ENCODE measurements at regions not wholly inside any gene's neighbourhood (a gene's known extent, or its start where the extent isn't known, plus 50 kb on each side); places are given as distances from the start of the nearest gene placed in this dataset.

- no peak for TF ChIP-seq CTCF (IDR thresholded peaks at IDR 0.05; ENCODE audit: low read length, missing control alignments)
- no peak for DNase-seq (ENCODE audit: low read depth)
- no peak overlapping the region for H3K4me3 ChIP-seq (replicated peaks; ENCODE audit: low read depth, low read length)
These were observed 311.0 kb downstream of the GABRB2 start for GRCh38 chr5:161235569-161235968.

GRCh38 chr5:161233553-161233952, 313.0 kb downstream of the GABRB2 start:
- H3K4me3 ChIP-seq (replicated peaks; ENCODE audit: low read depth, low read length): no peak overlapping the region
- DNase-seq (ENCODE audit: low read depth): no peak
- TF ChIP-seq CTCF (IDR thresholded peaks at IDR 0.05; ENCODE audit: low read length, missing control alignments): no peak

- no peak for TF ChIP-seq CTCF (IDR thresholded peaks at IDR 0.05; ENCODE audit: low read length, missing control alignments)
- no peak overlapping the region for H3K4me3 ChIP-seq (replicated peaks; ENCODE audit: low read depth, low read length)
- no peak for DNase-seq (ENCODE audit: low read depth)
These were observed 316.3 kb downstream of the GABRB2 start for GRCh38 chr5:161230221-161230620.

GRCh38 chr5:161219816-161220215, 326.7 kb downstream of the GABRB2 start:
- DNase-seq (ENCODE audit: low read depth): no peak
- TF ChIP-seq CTCF (IDR thresholded peaks at IDR 0.05; ENCODE audit: low read length, missing control alignments): no peak
- no peak overlapping the region for H3K4me3 ChIP-seq (replicated peaks; ENCODE audit: low read depth, low read length)

GRCh38 chr5:161216877-161217276, 329.6 kb downstream of the GABRB2 start:
- TF ChIP-seq CTCF (IDR thresholded peaks at IDR 0.05; ENCODE audit: low read length, missing control alignments): no peak
- no peak overlapping the region for H3K4me3 ChIP-seq (replicated peaks; ENCODE audit: low read depth, low read length)
- DNase-seq (ENCODE audit: low read depth): no peak

- no peak overlapping the region for H3K4me3 ChIP-seq (replicated peaks; ENCODE audit: low read depth, low read length)
- no peak for DNase-seq (ENCODE audit: low read depth)
- TF ChIP-seq CTCF (IDR thresholded peaks at IDR 0.05; ENCODE audit: low read length, missing control alignments): no peak
These were observed 334.3 kb downstream of the GABRB2 start for GRCh38 chr5:161212123-161212712.

GRCh38 chr5:161201558-161201957, 345.0 kb downstream of the GABRB2 start:
- no peak for TF ChIP-seq CTCF (IDR thresholded peaks at IDR 0.05; ENCODE audit: low read length, missing control alignments)
- DNase-seq (ENCODE audit: low read depth): no peak
- H3K4me3 ChIP-seq (replicated peaks; ENCODE audit: low read depth, low read length): no peak overlapping the region

Data from fibroblast of pulmonary artery (primary cell).